DOHH2 (cell line): ENCODE measurements at regions not wholly inside any gene's neighbourhood (a gene's known extent, or its start where the extent isn't known, plus 50 kb on each side); places are given as distances from the start of the nearest gene placed in this dataset.
"Not testable (repeated sequence)": the region's sequence is repeated elsewhere in the genome, so short reads cannot be mapped to it uniquely, and the experiment has no call there.

Source experiments
- EZH2phosphoT487 ChIP-seq: fragments of 200-600 bp; sonication (generic); IDR thresholded peaks from 2 replicates; pipeline ENCODE4 v1.6.1; 2017; ENCODE audit warnings: borderline replicate concordance, mild to moderate bottlenecking, antibody characterized with exemption, low read length, moderate library complexity, mixed read lengths
- TF ChIP-seq, protein P1 (sequence below): fragments of 200-600 bp; sonication (generic); IDR thresholded peaks from one replicate; pipeline ENCODE4 v1.5.1; 2014; ENCODE audit warnings: antibody characterized with exemption, mild to moderate bottlenecking, low read depth, low read length; ENCODE audit not compliant: poor library complexity, severe bottlenecking

DNA sequence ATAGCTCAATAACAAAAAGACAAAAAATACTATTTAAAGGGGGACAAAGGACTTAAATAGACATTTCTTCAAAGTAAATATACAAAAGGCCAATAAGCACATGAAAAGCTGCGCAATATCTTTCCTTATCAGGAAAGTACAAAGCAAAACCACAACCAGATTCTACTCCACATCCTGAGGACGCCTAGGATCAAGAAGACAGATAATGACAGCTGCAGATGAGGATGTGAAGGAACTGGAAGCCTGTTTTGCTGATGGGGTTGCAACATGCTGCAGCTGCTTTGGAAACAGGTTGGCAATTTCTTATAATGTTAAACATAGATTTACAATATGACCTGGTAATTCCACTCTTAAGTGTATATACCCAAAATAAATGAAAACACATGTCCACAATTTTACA lies 225.6 kb upstream of the SGCG start:
- TF ChIP-seq, protein P1, sequence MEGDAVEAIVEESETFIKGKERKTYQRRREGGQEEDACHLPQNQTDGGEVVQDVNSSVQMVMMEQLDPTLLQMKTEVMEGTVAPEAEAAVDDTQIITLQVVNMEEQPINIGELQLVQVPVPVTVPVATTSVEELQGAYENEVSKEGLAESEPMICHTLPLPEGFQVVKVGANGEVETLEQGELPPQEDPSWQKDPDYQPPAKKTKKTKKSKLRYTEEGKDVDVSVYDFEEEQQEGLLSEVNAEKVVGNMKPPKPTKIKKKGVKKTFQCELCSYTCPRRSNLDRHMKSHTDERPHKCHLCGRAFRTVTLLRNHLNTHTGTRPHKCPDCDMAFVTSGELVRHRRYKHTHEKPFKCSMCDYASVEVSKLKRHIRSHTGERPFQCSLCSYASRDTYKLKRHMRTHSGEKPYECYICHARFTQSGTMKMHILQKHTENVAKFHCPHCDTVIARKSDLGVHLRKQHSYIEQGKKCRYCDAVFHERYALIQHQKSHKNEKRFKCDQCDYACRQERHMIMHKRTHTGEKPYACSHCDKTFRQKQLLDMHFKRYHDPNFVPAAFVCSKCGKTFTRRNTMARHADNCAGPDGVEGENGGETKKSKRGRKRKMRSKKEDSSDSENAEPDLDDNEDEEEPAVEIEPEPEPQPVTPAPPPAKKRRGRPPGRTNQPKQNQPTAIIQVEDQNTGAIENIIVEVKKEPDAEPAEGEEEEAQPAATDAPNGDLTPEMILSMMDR: not testable (repeated sequence)
- TF ChIP-seq EZH2phosphoT487: not testable (repeated sequence)
